KMS-11 (cell line): ENCODE measurements at regions not wholly inside any gene's neighbourhood (a gene's known extent, or its start where the extent isn't known, plus 50 kb on each side); places are given as distances from the start of the nearest gene placed in this dataset.

ENCODE experiments used
- H2AFZ ChIP-seq: fragments of 200-600 bp; sonication (generic); 2 replicates; pipeline ENCODE4 v1.6.1; 2016; ENCODE audit warnings: antibody characterized with exemption, mixed run types, low read depth
- H3K27ac ChIP-seq: fragments of 200-600 bp; sonication (generic); 2 replicates; pipeline ENCODE4 v1.6.1; 2016; ENCODE audit warnings: mild to moderate bottlenecking, mixed run types
- H3K27me3 ChIP-seq: fragments of 200-600 bp; sonication (generic); 2 replicates; pipeline ENCODE4 v1.6.1; 2017; ENCODE audit warnings: mild to moderate bottlenecking, low read depth, mixed run types, moderate library complexity; ENCODE audit not compliant: insufficient read depth
- H3K36me3 ChIP-seq: fragments of 200-600 bp; sonication (generic); 2 replicates; pipeline ENCODE4 v1.6.1; 2017; ENCODE audit warnings: mild to moderate bottlenecking, mixed run types; ENCODE audit not compliant: insufficient read depth
- H3K4me1 ChIP-seq: fragments of 200-600 bp; sonication (generic); 2 replicates; pipeline ENCODE4 v1.6.1; 2016; ENCODE audit warnings: mild to moderate bottlenecking, low read depth, mixed run types; ENCODE audit not compliant: poor library complexity, severe bottlenecking
- H3K4me2 ChIP-seq: fragments of 200-600 bp; sonication (generic); 2 replicates; pipeline ENCODE4 v1.7.0; 2016; ENCODE audit warnings: mild to moderate bottlenecking, mixed run types
- H3K4me3 ChIP-seq: fragments of 200-600 bp; sonication (generic); IDR thresholded peaks from 2 replicates; pipeline ENCODE4 v1.6.1; 2017; ENCODE audit warnings: low read depth, low read length, mixed read lengths; ENCODE audit not compliant: insufficient read depth
- H3K79me2 ChIP-seq: fragments of 200-600 bp; sonication (generic); 2 replicates; pipeline ENCODE4 v1.6.1; 2016; ENCODE audit warnings: low read depth, mixed run types; ENCODE audit not compliant: insufficient read depth
- H3K9ac ChIP-seq: fragments of 200-600 bp; sonication (generic); 2 replicates; pipeline ENCODE4 v1.6.1; 2016; ENCODE audit warnings: mild to moderate bottlenecking, mixed run types
- H4K20me1 ChIP-seq: fragments of 200-600 bp; sonication (generic); 2 replicates; pipeline ENCODE4 v1.6.1; 2016; ENCODE audit warnings: mild to moderate bottlenecking, mixed run types; ENCODE audit not compliant: insufficient read depth
- TF ChIP-seq, protein P1 (sequence below): fragments of 200-600 bp; sonication (generic); conservative IDR thresholded peaks from 2 replicates; pipeline ENCODE4 v1.6.1; 2017; ENCODE audit warnings: low read depth, mild to moderate bottlenecking, antibody characterized with exemption, low read length, moderate library complexity, mixed read lengths

DNA sequence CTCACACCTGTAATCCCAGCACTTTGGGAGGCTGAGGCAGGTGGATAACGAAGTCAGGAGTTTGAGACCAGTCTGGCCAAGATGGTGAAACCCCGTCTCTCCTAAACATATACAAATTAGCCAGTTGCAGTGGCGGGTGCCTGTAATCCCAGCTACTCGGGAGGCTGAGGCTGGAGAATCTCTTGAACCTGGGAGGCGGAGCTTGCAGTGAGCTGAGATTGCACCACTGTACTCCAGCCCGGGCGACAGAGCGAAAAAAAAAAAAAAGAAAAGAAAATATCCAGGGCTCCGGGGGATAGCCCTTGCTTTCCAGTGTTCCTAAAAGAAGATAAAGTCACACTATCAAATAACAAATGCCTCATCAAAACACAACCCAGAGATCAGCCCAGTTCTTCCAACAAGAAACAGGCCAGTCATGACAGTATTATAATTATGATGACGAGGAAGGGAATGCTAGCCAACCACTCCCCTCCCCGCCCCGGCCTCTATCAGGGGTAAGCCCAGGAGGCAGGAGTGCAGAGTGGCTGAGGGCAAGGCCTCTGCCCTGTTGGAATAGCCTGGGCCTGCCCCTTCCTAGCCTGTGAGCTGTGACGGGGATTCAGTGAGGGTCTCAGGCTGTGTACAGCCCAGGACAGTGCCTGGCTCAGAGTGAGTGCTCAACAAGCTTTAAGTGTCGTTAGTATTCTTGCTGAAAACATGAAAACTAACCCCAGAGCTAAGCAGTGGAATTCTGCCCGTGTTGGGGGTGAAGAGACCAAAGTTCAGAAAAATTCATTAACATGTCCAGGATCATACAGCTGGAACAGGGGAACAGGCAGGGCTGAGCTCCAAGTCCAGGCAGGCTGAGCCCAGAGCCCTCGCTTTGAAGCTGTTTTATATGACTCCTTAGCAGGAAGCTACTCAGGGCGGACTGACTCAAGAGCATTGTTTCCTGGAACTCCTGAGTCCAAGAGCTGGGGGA, 54.3 kb downstream of the FAM241B start:
- Histone ChIP-seq H4K20me1 (no peaks in the 10 kb centered on the region), H3K4me3 (no peak overlapping the region), H3K4me1 (no peaks in the 10 kb centered on the region), H3K36me3 (no peaks in the 10 kb centered on the region), H2AFZ (no peak overlapping the region), H3K9ac (no peak overlapping the region), H3K27me3 (peaks cover 22% of the 10 kb centered on the region; the same call in 1 of the 2 replicates), H3K27ac (no peak overlapping the region), H3K79me2 (no peaks in the 10 kb centered on the region), H3K4me2 (no peak overlapping the region)
- TF ChIP-seq, protein P1, sequence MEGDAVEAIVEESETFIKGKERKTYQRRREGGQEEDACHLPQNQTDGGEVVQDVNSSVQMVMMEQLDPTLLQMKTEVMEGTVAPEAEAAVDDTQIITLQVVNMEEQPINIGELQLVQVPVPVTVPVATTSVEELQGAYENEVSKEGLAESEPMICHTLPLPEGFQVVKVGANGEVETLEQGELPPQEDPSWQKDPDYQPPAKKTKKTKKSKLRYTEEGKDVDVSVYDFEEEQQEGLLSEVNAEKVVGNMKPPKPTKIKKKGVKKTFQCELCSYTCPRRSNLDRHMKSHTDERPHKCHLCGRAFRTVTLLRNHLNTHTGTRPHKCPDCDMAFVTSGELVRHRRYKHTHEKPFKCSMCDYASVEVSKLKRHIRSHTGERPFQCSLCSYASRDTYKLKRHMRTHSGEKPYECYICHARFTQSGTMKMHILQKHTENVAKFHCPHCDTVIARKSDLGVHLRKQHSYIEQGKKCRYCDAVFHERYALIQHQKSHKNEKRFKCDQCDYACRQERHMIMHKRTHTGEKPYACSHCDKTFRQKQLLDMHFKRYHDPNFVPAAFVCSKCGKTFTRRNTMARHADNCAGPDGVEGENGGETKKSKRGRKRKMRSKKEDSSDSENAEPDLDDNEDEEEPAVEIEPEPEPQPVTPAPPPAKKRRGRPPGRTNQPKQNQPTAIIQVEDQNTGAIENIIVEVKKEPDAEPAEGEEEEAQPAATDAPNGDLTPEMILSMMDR = no peak

DNA sequence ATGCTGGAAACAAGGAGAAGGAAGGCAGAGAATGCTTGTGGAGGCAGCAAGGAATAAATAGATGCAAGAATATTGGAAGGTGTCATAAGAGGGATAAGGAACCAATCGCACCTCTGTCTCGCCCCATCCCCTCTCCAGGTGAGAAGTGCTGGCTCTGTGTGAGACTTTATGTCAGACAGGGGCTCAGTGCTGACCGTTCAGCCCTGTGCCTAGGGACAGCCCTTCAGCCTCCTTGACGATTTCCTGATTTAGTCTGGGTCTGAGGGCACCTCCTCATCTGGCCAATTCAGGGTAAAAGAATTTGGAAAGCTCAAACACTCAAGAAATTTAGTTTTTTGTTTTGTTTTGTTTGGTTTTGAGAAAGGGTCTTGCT, 54.9 kb downstream of the FAM241B start:
- Histone ChIP-seq H3K36me3 (no peaks in the 10 kb centered on the region), H2AFZ (no peak overlapping the region), H3K4me1 (no peaks in the 10 kb centered on the region), H3K27me3 (peaks cover 17% of the 10 kb centered on the region; the same call in 1 of the 2 replicates), H3K4me2 (no peak overlapping the region), H3K27ac (no peak overlapping the region), H3K4me3 (no peak overlapping the region), H3K79me2 (no peaks in the 10 kb centered on the region), H3K9ac (no peak overlapping the region), H4K20me1 (no peaks in the 10 kb centered on the region)
- TF ChIP-seq, protein P1 = no peak

DNA sequence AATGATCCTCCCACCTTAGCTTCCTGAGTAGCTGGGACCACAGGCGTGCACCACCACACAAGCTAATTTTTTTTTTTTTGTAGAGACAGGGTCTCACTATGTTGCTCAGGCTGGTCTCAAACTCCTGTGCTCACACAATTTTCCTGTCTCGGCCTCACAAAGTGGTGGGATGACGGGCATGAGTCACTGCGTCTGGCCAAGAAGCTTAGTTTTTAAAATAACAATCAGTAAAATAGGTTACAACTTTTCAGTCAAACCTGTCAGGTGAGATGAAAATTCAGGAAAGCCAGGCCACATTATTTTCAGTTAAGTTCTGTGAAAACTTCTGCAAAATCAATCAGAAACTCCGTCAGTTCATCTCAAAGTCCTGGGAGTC, 55.4 kb downstream of the FAM241B start:
- no peak overlapping the region for H3K4me3 ChIP-seq
- peaks cover 17% of the 10 kb centered on the region; the same call in 1 of the 2 replicates for H3K27me3 ChIP-seq
- TF ChIP-seq, protein P1 = no peak
- no peak overlapping the region for H3K4me2 ChIP-seq
- H3K27ac ChIP-seq = no peak overlapping the region
- H3K36me3 ChIP-seq = no peaks in the 10 kb centered on the region
- H2AFZ ChIP-seq = no peak overlapping the region
- no peaks in the 10 kb centered on the region for H3K4me1 ChIP-seq
- H3K9ac ChIP-seq = no peak overlapping the region
- no peaks in the 10 kb centered on the region for H3K79me2 ChIP-seq
- H4K20me1 ChIP-seq = no peaks in the 10 kb centered on the region

DNA sequence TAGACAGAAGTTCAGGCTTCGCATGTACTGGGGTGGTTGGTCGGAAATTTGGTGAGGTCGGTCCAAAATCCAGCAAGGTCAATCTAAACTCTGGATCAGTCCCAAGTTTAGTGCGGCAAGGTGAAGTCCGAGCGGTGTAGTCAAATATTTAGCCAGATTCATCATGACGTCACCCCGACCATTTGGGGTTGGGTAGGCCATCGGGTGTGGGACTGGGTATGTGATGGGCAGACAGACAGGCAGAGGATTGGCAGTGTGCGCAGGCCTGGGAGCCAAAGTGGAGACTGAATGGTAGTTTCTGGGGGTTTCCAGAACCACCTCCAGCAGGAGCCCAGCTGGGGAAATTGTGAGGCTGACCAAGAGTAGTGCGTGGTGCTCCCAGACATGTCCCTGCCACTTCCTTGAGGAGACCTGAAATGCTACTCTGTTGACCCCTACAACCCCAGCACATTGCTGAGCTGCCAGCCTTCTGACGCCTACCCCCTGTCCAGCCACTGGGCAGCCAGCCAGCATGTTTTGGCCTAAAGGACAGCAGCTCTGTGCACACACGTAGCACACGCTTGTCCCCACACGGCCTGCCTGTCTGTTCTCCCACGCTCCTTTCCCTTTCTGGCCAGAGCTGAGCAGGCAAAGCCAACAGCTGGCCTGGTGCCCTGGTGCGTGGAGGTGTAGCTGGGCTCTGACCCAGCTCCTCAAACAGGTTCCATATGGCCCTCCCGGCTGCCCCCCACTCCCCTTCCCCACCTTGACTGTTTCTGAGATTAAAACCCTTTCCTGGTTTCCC, 55.9 kb downstream of the FAM241B start:
- Histone ChIP-seq H3K4me1 (no peaks in the 10 kb centered on the region), H3K36me3 (no peaks in the 10 kb centered on the region), H2AFZ (no peak overlapping the region), H3K79me2 (no peaks in the 10 kb centered on the region), H3K4me3 (no peak overlapping the region), H3K27me3 (peaks cover 15% of the 10 kb centered on the region; the same call in 1 of the 2 replicates), H3K27ac (no peak overlapping the region), H3K4me2 (no peak overlapping the region), H4K20me1 (no peaks in the 10 kb centered on the region), H3K9ac (no peak overlapping the region)
- TF ChIP-seq, protein P1 = no peak
